ENCODE measurements at regions not wholly inside any gene's neighbourhood (a gene's known extent, or its start where the extent isn't known, plus 50 kb on each side); places are given as distances from the start of the nearest gene placed in this dataset.

DNA sequence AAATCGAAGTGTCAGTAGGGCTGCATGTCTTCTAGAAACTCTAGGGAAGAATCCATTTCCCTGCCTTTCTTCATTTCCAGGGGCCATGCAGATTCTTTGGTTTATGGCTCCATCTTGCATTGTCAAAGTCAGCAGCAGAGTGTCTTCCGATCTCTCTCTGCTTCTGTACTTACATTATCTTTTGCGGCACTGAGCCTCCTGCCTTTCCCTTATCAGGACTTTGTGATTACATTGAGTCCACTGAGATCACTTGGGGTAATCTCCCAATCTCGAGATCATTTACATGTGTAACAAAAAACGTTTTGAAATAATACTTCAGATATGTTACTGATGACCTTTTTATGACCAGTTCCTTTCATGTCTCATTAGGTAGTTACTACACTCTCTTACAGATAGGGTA is 695.9 kb downstream of the NSUN3 start:
- TF ChIP-seq CTCF (conservative IDR thresholded peaks at IDR 0.05 in 1 of 2, IDR thresholded peaks at IDR 0.05 in 1 of 2; ENCODE audit: extremely low read depth in 1 of 2, insufficient read depth in 1 of 2, low read depth in 1 of 2, low read length in 2 of 2) (no peak), EZH2 (IDR thresholded peaks at IDR 0.05; ENCODE audit: borderline replicate concordance, low read length) (no peak)

Data from mammary epithelial cell (primary cell).